GM10266 (cell line): ENCODE measurements at regions not wholly inside any gene's neighbourhood (a gene's known extent, or its start where the extent isn't known, plus 50 kb on each side); places are given as distances from the start of the nearest gene placed in this dataset.

Source experiments
- DNase-seq: peaks from one replicate; pipeline ENCODE4 v3.0.0; 2012; ENCODE audit errors: extremely low spot score
- CTCF ChIP-seq: IDR thresholded peaks from 2 replicates; pipeline ENCODE4 v1.5.1; 2012; ENCODE audit warnings: mild to moderate bottlenecking, low read depth; ENCODE audit not compliant: control insufficient read depth, insufficient read depth; ENCODE audit errors: missing control alignments

DNA sequence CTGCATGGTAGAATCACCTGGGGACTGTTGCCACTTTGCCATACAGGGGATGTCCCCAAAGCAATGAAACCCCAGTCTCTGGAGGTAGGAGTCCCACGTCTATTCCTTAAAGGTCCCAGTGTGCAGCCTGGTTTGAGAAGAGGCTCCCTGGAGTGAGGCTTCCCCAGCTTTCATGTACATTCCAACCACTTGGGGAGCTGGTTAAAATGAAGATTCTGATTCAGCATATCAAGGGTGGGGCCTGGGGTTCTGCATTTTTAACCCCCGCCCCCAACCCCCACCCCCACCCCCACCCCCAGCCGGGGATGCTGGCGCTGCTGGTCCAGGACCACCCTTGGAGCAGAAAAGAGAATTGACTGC is 241.2 kb downstream of the FOXL1 start:
- TF ChIP-seq CTCF: no peak
- no peak for DNase-seq

DNA sequence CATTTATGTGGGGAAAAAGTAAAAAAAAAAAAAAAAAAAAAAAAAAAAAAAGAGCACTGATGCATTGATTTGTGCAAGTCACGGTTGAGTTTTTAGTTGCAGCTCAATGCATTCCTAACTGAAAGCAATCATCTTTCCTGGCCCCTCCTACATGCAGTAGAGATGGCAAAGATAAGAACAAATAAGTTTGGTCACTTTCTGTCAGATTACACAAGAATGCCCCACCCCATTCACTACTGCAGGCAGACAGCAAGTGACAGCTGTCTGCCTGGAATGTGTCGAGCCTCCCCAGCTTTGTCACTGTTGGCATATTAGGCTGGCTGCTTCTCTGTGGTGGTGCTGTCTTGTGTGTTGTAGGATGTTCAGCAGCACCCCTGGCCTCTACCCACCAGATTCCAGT is 243.5 kb downstream of the FOXL1 start:
- DNase-seq: no peak
- no peak for TF ChIP-seq CTCF

GRCh38 chr16:86823125-86823524 is 244.8 kb downstream of the FOXL1 start:
- no peak for TF ChIP-seq CTCF
- DNase-seq: no peak

GRCh38 chr16:86823888-86824671 is 245.7 kb downstream of the FOXL1 start:
- DNase-seq: no peak
- TF ChIP-seq CTCF: no peak

- DNase-seq: no peak
- no peak for TF ChIP-seq CTCF
Measured at GRCh38 chr16:86824751-86825296, 246.5 kb downstream of the FOXL1 start.

DNA sequence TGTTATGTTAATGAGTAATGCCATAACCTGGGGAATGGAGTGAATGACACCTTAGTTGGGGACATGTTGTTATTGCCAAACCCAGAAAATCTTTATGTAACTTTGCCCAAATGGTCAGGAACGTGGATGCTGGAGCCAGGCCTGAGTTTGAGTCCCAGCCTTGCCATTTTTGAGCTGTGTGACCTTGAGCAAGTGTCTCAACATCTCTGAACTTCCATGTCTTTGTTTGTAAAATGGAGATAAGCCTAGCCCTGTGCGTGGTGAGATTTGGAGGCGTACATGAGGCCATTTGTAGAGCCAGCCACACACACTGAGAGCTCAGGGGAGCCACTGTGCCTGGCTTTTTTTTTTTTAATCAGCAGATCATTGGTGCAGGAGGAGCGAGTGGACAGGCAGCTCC is 247.3 kb downstream of the FOXL1 start:
- TF ChIP-seq CTCF: no peak

GRCh38 chr16:86826941-86827340 is 248.6 kb downstream of the FOXL1 start:
- TF ChIP-seq CTCF: no peak
- DNase-seq: no peak

More for the DNA sequence above, 247.3 kb downstream of the FOXL1 start:
- no peak for DNase-seq
